HG03558 (cell line): ENCODE measurements at regions not wholly inside any gene's neighbourhood (a gene's known extent, or its start where the extent isn't known, plus 50 kb on each side); places are given as distances from the start of the nearest gene placed in this dataset.
"Not testable (repeated sequence)": the region's sequence is repeated elsewhere in the genome, so short reads cannot be mapped to it uniquely, and the experiment has no call there.

Experiments used
- ATAC-seq: cut with Tn5 transposase; IDR thresholded peaks from one replicate; pipeline ENCODE4 v1.9.1; 2021; ENCODE audit warnings: moderate number of reproducible peaks; ENCODE audit not compliant: unreplicated experiment; ENCODE audit errors: extremely low read depth

GRCh38 chr10:2611603-2612002 lies 455.7 kb upstream of the PFKP start:
- ATAC-seq: no peak

- no peak for ATAC-seq
Observed at GRCh38 chr10:2610946-2611345, 456.4 kb upstream of the PFKP start.

GRCh38 chr10:2604891-2605290 lies 462.5 kb upstream of the PFKP start:
- no peak for ATAC-seq

- no peak for ATAC-seq
Observed at GRCh38 chr10:2599571-2599970, 467.8 kb upstream of the PFKP start.

- ATAC-seq: no peak
Observed at GRCh38 chr10:2592360-2593160, 474.8 kb upstream of the PFKP start.

GRCh38 chr10:2589196-2589595 lies 478.2 kb upstream of the PFKP start:
- no peak for ATAC-seq

- ATAC-seq: no peak
Observed at GRCh38 chr10:2584385-2584784, 483.0 kb upstream of the PFKP start.

GRCh38 chr10:2576892-2577291 lies 490.5 kb upstream of the PFKP start:
- ATAC-seq: no peak

GRCh38 chr10:2575460-2575859 lies 491.9 kb upstream of the PFKP start:
- ATAC-seq: no peak

- no peak for ATAC-seq
Observed at GRCh38 chr10:2572611-2573010, 494.7 kb upstream of the PFKP start.

- ATAC-seq: no peak
Observed at GRCh38 chr10:2556883-2557282, 510.5 kb upstream of the PFKP start.

GRCh38 chr10:2548071-2548470 lies 519.3 kb upstream of the PFKP start:
- no peak for ATAC-seq

- no peak for ATAC-seq
Observed at GRCh38 chr10:2547606-2548005, 519.7 kb upstream of the PFKP start.

- not testable (repeated sequence) for ATAC-seq
Observed at GRCh38 chr10:2546894-2547293, 520.5 kb upstream of the PFKP start.

- ATAC-seq: no peak
Observed at GRCh38 chr10:2543974-2544373, 523.4 kb upstream of the PFKP start.

GRCh38 chr10:2543142-2543886 lies 524.0 kb upstream of the PFKP start:
- no peak for ATAC-seq

- ATAC-seq: no peak
Observed at GRCh38 chr10:2541176-2541575, 526.2 kb upstream of the PFKP start.

GRCh38 chr10:2529945-2530344 lies 537.4 kb upstream of the PFKP start:
- no peak for ATAC-seq

GRCh38 chr10:2525781-2526180 lies 541.6 kb upstream of the PFKP start:
- ATAC-seq: no peak

GRCh38 chr10:2519139-2519538 lies 548.2 kb upstream of the PFKP start:
- no peak for ATAC-seq

- ATAC-seq: no peak
Observed at GRCh38 chr10:2509081-2509531, 558.2 kb upstream of the PFKP start.
